ENCODE measurements at regions not wholly inside any gene's neighbourhood (a gene's known extent, or its start where the extent isn't known, plus 50 kb on each side); places are given as distances from the start of the nearest gene placed in this dataset.

DNA sequence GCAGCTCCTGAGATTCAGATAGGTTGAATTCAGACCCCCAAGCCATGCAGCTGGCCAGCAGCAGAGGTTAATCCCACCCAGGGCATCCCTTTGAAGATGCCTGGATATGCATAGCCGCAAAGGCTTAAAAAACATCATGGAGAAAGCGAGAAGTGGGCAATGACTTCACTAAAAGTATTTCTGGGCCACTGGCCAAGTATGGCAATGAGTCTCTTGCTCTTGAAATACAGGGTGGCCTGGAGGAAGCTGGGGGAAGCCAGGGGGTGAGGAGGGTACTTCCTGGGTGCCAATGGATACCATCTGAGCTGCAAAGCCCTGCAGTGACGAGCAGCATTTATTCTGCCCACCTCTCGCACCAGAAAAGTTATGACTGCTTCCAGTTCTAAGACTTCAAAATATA, 539.3 kb upstream of the TBX3 start:
- H3K4me3 ChIP-seq (replicated peaks; ENCODE audit: low read depth, low read length): no peak overlapping the region
- TF ChIP-seq CTCF (IDR thresholded peaks at IDR 0.05; ENCODE audit: low read length, missing control alignments): no peak
- peak; percentile 79 for DNase-seq (ENCODE audit: low read depth)

- no peak for DNase-seq (ENCODE audit: low read depth)
- H3K4me3 ChIP-seq (replicated peaks; ENCODE audit: low read depth, low read length): no peak overlapping the region
- TF ChIP-seq CTCF (IDR thresholded peaks at IDR 0.05; ENCODE audit: low read length, missing control alignments): no peak
Measured at GRCh38 chr12:115222220-115222619, 538.2 kb upstream of the TBX3 start.

- DNase-seq (ENCODE audit: low read depth): no peak
- TF ChIP-seq CTCF (IDR thresholded peaks at IDR 0.05; ENCODE audit: low read length, missing control alignments): no peak
Measured at GRCh38 chr12:115216301-115216700, 532.3 kb upstream of the TBX3 start.

GRCh38 chr12:115215544-115215943, 531.6 kb upstream of the TBX3 start:
- H3K4me3 ChIP-seq (replicated peaks; ENCODE audit: low read depth, low read length): no peak overlapping the region
- no peak for DNase-seq (ENCODE audit: low read depth)
- no peak for TF ChIP-seq CTCF (IDR thresholded peaks at IDR 0.05; ENCODE audit: low read length, missing control alignments)

More at GRCh38 chr12:115216301-115216700, 532.3 kb upstream of the TBX3 start:
- no peak overlapping the region for H3K4me3 ChIP-seq (replicated peaks; ENCODE audit: low read depth, low read length)

GRCh38 chr12:115213538-115214016, 529.6 kb upstream of the TBX3 start:
- H3K4me3 ChIP-seq (replicated peaks; ENCODE audit: low read depth, low read length): no peak overlapping the region
- no peak for DNase-seq (ENCODE audit: low read depth)
- no peak for TF ChIP-seq CTCF (IDR thresholded peaks at IDR 0.05; ENCODE audit: low read length, missing control alignments)

DNA sequence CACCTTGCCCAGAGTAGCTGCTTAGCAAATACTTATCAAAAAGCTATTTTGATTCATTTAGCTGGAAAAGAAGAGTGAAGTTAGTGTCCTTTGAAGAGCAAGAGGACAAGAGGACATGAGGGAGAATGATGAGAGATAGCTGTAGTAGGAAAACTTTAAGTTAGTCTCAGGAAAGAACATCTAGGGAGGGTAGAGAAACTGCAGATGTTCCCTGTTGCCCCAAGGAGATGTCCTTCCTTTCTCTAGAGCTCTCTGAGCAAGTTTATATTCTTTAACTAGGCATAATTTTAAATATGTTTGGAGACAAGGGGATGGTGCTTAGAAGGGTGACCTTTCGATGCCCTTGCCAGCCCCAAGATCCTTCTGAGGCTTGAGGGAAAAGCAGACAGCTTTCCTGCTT, 529.1 kb upstream of the TBX3 start:
- H3K4me3 ChIP-seq (replicated peaks; ENCODE audit: low read depth, low read length): no peak overlapping the region
- TF ChIP-seq CTCF (IDR thresholded peaks at IDR 0.05; ENCODE audit: low read length, missing control alignments): no peak
- DNase-seq (ENCODE audit: low read depth): no peak

DNA sequence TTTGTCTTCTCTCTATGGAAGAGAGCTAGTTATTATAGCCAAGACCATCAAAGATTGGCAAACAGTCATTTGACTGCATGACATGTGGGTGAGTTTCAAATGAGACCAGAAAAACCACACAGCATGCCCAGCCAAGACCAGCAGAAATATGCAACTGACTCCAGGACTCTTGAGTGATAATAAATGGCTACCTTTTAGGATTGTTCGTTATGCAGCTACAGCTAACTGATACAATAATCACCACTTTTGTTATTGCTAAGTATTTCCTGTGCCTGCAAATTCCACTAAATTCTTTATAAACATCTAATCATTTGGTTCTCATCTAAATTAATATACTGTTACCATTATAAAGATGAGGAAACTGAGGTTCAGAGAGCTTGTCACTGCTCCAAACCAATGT, 528.4 kb upstream of the TBX3 start:
- no peak for TF ChIP-seq CTCF (IDR thresholded peaks at IDR 0.05; ENCODE audit: low read length, missing control alignments)
- no peak for DNase-seq (ENCODE audit: low read depth)

More for the DNA sequence above, 528.4 kb upstream of the TBX3 start:
- no peak overlapping the region for H3K4me3 ChIP-seq (replicated peaks; ENCODE audit: low read depth, low read length)
